ENCODE measurements at regions not wholly inside any gene's neighbourhood (a gene's known extent, or its start where the extent isn't known, plus 50 kb on each side); places are given as distances from the start of the nearest gene placed in this dataset.

GRCh38 chr9:7387840-7388239 lies 411.7 kb downstream of the DMAC1 start:
- DNase-seq = no peak

- no peak for DNase-seq
Observed at GRCh38 chr9:7382304-7382703, 417.3 kb downstream of the DMAC1 start.

- DNase-seq = no peak
Observed at GRCh38 chr9:7377489-7377888, 422.1 kb downstream of the DMAC1 start.

GRCh38 chr9:7376833-7377232 lies 422.7 kb downstream of the DMAC1 start:
- no peak for DNase-seq

- DNase-seq = no peak
Observed at GRCh38 chr9:7376213-7376612, 423.4 kb downstream of the DMAC1 start.

GRCh38 chr9:7375013-7375511 lies 424.5 kb downstream of the DMAC1 start:
- peak; percentile 73 for DNase-seq

GRCh38 chr9:7370988-7371387 lies 428.6 kb downstream of the DMAC1 start:
- no peak for DNase-seq

GRCh38 chr9:7370381-7370780 lies 429.2 kb downstream of the DMAC1 start:
- DNase-seq = no peak

- no peak for DNase-seq
Observed at GRCh38 chr9:7369384-7369821, 430.2 kb downstream of the DMAC1 start.

GRCh38 chr9:7368410-7369292 lies 430.9 kb downstream of the DMAC1 start:
- DNase-seq = no peak

GRCh38 chr9:7367726-7368125 lies 431.9 kb downstream of the DMAC1 start:
- DNase-seq = no peak

GRCh38 chr9:7366121-7366520 lies 433.5 kb downstream of the DMAC1 start:
- DNase-seq = no peak

- DNase-seq = no peak
Observed at GRCh38 chr9:7363777-7364477, 435.7 kb downstream of the DMAC1 start.

- DNase-seq = no peak
Observed at GRCh38 chr9:7360513-7360912, 439.1 kb downstream of the DMAC1 start.

- no peak for DNase-seq
Observed at GRCh38 chr9:7358876-7359275, 440.7 kb downstream of the DMAC1 start.

GRCh38 chr9:7354704-7355103 lies 444.9 kb downstream of the DMAC1 start:
- no peak for DNase-seq

GRCh38 chr9:7348692-7349091 lies 450.9 kb downstream of the DMAC1 start:
- DNase-seq = no peak

GRCh38 chr9:7347556-7347955 lies 452.0 kb downstream of the DMAC1 start:
- DNase-seq = no peak

GRCh38 chr9:7346144-7346543 lies 453.4 kb downstream of the DMAC1 start:
- no peak for DNase-seq

- no peak for DNase-seq
Observed at GRCh38 chr9:7342736-7343135, 456.8 kb downstream of the DMAC1 start.

GRCh38 chr9:7342229-7342628 lies 457.3 kb downstream of the DMAC1 start:
- no peak for DNase-seq

- DNase-seq = no peak
Observed at GRCh38 chr9:7341571-7341970, 458.0 kb downstream of the DMAC1 start.

- no peak for DNase-seq
Observed at GRCh38 chr9:7340451-7340850, 459.1 kb downstream of the DMAC1 start.

Data from NCI-H748 treated with DMSO at 0.1 percent for 48 hours (cell line).